Kidney epithelial cell (primary cell): ENCODE measurements at regions not wholly inside any gene's neighbourhood (a gene's known extent, or its start where the extent isn't known, plus 50 kb on each side); places are given as distances from the start of the nearest gene placed in this dataset.

Experiments
- DNase-seq: peaks from one replicate; pipeline ENCODE4 v3.0.0-alpha.2; 2010; ENCODE audit warnings: low read depth
- H3K27me3 ChIP-seq: 2 replicates; pipeline ENCODE4 v1.6.0; 2011; ENCODE audit warnings: low read length; ENCODE audit not compliant: control insufficient read depth, insufficient read depth
- H3K36me3 ChIP-seq: 2 replicates; pipeline ENCODE4 v1.5.1; 2011; ENCODE audit warnings: low read length; ENCODE audit not compliant: control insufficient read depth, insufficient read depth
- H3K4me3 ChIP-seq: 2 replicates; pipeline ENCODE4 v1.5.1; 2011; ENCODE audit warnings: low read depth, mild to moderate bottlenecking, control low read depth, low read length
- CTCF ChIP-seq: IDR thresholded peaks from 2 replicates; pipeline ENCODE4 v1.5.1; 2011; ENCODE audit warnings: mild to moderate bottlenecking, moderate library complexity, low read length, control low read depth, inconsistent platforms; ENCODE audit not compliant: insufficient read depth, poor library complexity, severe bottlenecking

DNA sequence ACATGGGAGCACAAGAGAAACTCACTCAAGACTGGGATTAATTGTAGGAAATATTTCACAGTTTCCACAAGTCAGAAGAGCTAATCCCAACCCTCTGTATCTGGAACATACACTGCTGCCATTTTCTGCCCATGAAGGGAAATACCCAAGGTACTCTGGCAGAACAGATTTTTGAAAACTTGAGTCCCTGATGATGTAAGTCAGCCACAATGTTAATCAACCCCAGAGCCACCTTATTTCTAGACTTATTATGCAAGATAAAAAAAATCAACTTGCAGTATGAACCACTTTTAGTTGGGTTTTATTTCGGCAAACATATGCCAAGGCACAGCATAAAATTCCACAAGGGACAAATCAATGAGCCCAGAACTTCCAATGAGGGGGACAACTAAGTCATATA, 141.5 kb downstream of the LY86 start:
- Histone ChIP-seq H3K4me3 (no peak overlapping the region), H3K27me3 (no peaks in the 10 kb centered on the region), H3K36me3 (no peaks in the 10 kb centered on the region)
- DNase-seq, result no peak
- no peak for TF ChIP-seq CTCF

- no peak for TF ChIP-seq CTCF
- Histone ChIP-seq H3K27me3 (no peaks in the 10 kb centered on the region), H3K4me3 (no peak overlapping the region), H3K36me3 (no peaks in the 10 kb centered on the region)
- no peak for DNase-seq
Observed at GRCh38 chr6:6730831-6731230, 142.3 kb downstream of the LY86 start.

GRCh38 chr6:6734479-6735465, 146.3 kb downstream of the LY86 start:
- H3K27me3 ChIP-seq, result no peaks in the 10 kb centered on the region
- TF ChIP-seq CTCF, result no peak
- DNase-seq, result no peak
- no peak overlapping the region for H3K4me3 ChIP-seq
- H3K36me3 ChIP-seq, result no peaks in the 10 kb centered on the region

DNA sequence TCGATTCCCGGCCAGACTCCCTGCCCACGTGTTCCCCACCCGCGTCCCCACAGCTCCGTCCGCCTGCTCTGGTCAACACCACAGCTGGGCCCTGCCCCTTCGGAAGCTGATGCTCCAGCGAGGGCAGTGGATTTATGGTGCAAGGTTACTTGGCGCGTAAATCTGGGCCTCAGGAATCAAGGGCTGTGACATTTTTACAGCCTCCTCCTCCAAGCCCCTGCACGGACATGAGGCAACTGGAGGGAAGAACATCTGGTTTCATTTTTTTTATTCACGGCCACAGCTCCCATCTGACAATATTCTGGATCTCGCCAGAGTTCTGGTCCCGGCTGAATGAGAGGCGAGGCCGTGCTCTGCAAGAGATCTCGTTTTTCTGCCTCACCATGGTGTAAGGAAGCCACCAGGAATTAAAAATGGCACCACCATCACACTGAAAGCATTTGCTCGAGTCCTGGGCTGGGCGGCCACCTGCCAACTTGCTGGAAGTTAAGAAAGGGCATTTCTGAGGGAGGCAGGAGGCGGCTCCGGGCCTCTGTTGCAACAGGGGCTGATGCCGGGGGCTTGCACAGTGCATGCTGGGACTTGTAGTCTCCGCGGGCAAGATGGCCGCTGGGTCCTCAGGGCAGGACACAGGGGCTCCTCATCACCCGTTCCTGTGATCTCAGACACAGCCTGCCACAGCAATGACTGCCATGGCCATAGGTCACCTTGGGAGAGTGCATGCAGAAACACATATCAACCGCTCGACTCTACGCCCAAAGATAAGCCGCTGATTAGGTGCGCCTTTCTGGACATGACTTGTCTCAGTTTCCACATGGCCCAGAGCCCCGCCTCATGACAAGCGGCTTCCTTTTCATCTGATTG, 148.5 kb downstream of the LY86 start:
- peak overlapping the region; percentile 11 for H3K4me3 ChIP-seq
- no peak for TF ChIP-seq CTCF

GRCh38 chr6:6737671-6738070, 149.2 kb downstream of the LY86 start:
- no peaks in the 10 kb centered on the region for H3K36me3 ChIP-seq
- no peak for DNase-seq
- no peaks in the 10 kb centered on the region for H3K27me3 ChIP-seq
- no peak for TF ChIP-seq CTCF
- no peak overlapping the region for H3K4me3 ChIP-seq

More for the DNA sequence above, 148.5 kb downstream of the LY86 start:
- H3K36me3 ChIP-seq, result no peaks in the 10 kb centered on the region
- no peak for DNase-seq
- no peaks in the 10 kb centered on the region for H3K27me3 ChIP-seq
